GM20431 (cell line): ENCODE measurements at regions not wholly inside any gene's neighbourhood (a gene's known extent, or its start where the extent isn't known, plus 50 kb on each side); places are given as distances from the start of the nearest gene placed in this dataset.

Source experiments
- in situ Hi-C: fragments of 300-500 bp; cut with MseI, MboI; formaldehyde crosslinking; loops from one replicate; pipeline ENCODE4 v1.15.0; 2020; ENCODE audit warnings: low sequenced_read_pairs; ENCODE audit not compliant: unreplicated experiment

- in situ Hi-C loops = loop anchor here (25.0 kb wide), 1 partner anchor 1427 kb away; no protein-coding TSS in a partner anchor
Observed at GRCh38 chr2:136410673-136411072, 292.7 kb upstream of the CXCR4 start.

DNA sequence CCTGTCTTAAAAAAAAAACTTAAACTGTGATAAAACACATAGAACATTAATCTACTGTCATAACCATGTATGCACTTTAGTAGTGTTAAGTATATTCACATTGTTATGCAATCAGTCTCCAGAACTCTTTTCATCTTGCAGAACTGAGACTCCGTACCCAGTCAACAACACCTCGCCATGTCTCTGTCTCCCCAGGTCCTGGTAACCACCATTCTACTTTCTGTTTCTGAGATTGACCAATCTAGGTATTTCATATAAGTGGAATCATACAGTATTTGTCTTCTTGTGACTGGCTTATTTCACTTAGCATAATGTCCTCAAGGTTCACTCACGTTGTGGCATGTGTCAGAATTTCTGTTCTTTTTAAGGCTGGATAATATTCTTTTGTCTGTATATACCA is 290.8 kb upstream of the CXCR4 start:
- in situ Hi-C loops = loop anchor here (25.0 kb wide), 1 partner anchor 1429 kb away; no protein-coding TSS in a partner anchor

- in situ Hi-C loops = loop anchor here (25.0 kb wide), 1 partner anchor 1429 kb away; no protein-coding TSS in a partner anchor
Observed at GRCh38 chr2:136407952-136408318, 290.0 kb upstream of the CXCR4 start.

GRCh38 chr2:136407117-136407951 is 289.4 kb upstream of the CXCR4 start:
- in situ Hi-C loops = loop anchor here (25.0 kb wide), 1 partner anchor 1430 kb away; no protein-coding TSS in a partner anchor

DNA sequence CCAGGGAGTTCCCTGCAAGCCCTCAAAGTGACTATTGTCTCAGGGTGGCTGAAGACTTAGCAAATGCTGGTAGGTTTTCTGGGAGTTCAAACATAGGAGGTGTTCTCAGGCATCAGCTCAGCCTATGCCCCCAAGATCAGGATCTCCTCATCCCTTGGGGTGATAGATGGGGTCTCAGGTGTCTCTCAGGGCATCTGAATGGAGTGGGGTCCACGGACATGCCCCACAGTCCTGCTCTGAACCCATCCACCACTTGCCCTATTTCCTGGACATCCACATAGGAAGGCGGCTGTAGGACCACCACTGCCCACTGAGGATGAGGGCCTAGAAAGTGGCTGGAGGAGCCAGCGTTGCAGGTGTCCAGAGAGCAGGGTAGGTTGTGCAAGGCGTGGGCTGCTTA is 287.0 kb upstream of the CXCR4 start:
- in situ Hi-C loops = loop anchor here (25.0 kb wide), 1 partner anchor 1432 kb away; no protein-coding TSS in a partner anchor

DNA sequence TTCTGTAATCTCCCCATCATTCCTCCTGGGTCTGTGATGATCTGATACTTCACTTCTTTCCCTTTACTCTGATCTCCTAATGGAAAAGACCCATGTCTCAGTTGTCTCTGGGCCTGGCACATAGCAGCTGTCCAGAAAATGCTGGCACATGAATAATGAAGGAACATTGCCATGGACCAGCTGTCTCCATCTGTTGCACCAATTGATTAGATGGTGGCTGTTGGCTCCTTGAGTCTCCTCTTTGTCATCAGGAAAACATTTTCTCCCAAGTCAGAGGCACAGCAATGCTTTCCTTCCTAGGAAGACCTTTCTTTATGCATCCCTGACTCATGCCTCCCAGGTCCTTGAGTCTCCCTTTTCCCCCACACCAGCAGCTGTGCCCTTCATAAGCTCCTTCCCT is 286.2 kb upstream of the CXCR4 start:
- in situ Hi-C loops = loop anchor here (25.0 kb wide), 1 partner anchor 1433 kb away; no protein-coding TSS in a partner anchor

DNA sequence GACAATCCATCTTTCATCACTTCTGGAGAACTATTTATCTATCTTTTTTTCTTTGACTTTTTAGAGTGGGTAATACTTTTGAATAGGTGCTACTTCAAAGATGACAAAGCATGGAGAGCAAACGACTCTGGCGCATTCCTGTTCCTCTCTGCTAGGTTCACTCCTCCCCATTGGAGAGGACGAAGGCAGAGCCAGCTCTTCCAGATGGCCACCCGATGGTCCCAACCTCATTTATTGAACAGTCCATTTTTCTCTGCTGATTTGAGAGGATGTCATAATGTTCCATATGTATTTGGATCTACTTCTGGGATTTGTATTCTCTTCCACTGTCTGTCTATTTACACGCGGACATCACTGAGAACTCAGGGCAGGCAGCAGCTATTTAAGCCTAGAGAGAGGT is 284.3 kb upstream of the CXCR4 start:
- in situ Hi-C loops = loop anchor here (25.0 kb wide), 1 partner anchor 1435 kb away; no protein-coding TSS in a partner anchor

- in situ Hi-C loops = loop anchor here (25.0 kb wide), 1 partner anchor 1438 kb away; no protein-coding TSS in a partner anchor
Observed at GRCh38 chr2:136399667-136400289, 281.8 kb upstream of the CXCR4 start.

- in situ Hi-C loops = no loop called here
Observed at GRCh38 chr2:136395582-136395981, 277.6 kb upstream of the CXCR4 start.

DNA sequence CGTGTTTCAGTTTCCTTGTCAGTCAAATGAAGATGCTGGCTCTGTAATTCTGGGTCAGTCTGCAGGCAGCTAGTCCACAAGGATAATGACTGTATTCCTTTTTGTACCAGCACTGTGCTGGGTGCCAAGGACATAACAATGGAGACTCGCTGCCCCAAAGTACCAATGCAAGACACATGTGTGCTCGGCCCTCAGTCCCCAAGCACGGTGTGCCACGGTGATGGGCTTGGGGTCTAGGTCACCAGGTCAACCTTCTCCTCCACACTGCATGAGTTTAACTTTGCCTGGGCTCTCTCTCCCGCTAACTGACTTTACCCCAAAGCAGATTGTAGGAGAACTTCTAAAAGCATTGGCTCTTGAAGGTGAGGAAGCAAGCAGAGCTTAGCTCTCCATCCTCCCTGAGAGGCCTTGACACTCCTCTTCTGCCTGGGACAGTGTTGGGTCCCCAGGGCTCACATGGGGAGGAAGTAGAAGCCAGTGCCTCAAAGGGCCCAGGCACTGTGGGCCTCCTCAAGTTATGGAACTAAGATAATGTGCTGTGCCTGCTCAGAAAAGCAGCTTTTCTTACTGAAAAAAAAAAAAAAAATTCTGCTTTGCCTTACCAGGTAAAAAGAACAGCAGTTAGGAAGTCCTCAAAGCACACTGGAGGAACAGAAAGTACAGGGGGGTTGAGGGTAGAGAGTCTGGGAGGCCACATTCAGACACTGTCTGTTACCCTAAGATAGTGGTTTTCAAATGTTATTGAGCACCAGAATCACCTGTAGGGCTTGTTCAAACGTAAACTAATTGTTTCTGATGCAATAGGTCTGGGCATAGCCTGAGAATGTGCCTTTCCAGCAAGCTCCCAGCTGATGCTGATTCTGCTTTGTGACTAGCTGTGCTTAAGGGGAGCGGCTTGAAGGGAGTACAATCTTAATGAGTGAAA is 276.4 kb upstream of the CXCR4 start:
- in situ Hi-C loops = no loop called here

DNA sequence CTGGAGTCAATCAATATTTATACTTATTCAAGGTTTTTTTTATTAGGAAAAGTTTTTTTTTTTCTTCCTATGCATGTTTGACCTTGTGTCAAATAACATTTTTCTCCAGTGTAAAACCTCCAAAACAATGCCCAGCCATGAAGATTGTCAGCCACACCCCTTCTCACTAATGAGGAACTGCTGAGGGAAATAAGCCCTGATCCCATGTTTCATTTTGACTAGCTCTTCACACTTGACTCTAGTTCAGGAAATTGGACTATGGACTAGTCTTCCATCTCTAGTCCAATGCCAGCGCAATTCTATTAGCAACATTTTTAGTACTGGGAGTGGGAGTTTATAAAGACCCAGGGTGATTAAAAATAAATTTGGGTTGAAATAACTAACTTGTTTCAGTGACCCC is 275.6 kb upstream of the CXCR4 start:
- in situ Hi-C loops = no loop called here

- in situ Hi-C loops = no loop called here
Observed at GRCh38 chr2:136392897-136393505, 275.1 kb upstream of the CXCR4 start.

DNA sequence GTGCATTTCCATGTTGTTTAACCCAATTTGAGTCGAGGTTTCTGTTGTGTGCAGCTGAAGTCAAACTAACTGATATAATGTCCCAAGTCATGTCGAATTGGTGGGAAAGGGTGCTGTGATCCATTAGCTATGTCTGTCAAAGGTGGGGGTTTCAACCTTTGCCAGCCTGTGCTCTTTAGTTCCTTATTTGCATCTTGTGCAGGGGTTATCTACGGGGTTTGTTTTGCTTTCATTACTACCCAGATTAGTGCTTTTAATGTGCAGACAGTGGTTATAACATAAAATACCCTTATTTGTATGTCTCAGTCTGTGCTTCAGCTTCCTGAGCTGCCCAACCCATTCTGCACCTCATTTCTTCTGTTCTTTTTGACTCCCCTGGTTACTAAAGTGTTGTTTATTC is 271.9 kb upstream of the CXCR4 start:
- in situ Hi-C loops = loop anchor here (10.0 kb wide), 1 partner anchor 475 kb away; no protein-coding TSS in a partner anchor

DNA sequence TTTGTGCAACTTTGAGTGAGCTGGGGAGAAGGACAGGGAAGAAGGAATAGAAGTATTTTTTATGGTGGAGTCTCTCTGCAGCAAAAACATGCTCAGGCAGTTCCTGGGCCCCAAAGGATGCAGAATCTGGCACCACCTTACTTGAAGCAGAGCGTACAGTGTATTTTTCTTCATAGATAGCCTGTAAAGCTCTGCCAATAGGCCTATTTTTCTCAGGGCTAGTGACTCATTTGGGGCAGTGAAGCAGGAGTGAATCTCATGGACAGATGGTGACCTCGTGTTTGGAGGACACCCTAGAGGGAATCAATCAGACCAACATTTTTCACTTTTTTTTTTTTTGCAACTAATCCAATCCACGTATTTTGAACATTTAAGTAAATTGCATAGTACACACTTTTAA is 268.1 kb upstream of the CXCR4 start:
- in situ Hi-C loops = loop anchor here (10.0 kb wide), 1 partner anchor 471 kb away; no protein-coding TSS in a partner anchor

DNA sequence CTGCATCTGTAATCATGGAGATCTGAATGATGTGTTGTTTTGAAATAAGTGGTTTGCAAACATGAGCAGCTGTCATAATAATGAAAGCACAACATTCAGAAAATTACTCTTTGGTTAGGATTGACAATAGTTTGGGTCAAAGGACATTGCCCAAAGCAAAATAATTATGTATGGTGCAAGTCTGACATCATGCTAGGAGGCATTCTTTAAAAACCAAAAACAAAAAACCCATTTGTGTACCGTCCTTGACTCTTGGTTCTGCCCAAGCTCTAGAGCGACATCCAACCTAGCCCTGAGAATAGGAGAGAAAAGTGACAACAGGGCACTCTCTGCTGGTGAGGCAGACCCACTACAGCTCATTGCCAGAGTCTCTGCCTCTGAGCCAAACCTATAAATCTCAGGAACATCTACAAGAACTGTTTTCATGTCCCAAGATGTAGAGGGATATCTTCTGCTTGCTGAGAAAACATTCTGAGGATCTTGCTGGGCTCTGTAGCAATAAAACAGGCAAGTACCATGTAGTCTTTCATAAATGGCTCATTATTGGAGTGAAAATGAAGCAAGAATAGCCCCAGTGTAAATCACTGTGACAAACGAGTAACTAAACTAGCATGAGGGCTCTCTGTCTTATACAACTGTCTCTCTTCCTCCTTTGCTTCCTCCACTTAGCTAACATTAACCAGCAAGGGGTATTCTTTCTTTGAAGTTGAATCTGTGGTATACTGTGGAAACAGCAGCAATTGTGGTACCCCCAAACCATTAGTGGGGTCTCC is 266.8 kb upstream of the CXCR4 start:
- in situ Hi-C loops = loop anchor here (10.0 kb wide), 1 partner anchor 470 kb away; no protein-coding TSS in a partner anchor

DNA sequence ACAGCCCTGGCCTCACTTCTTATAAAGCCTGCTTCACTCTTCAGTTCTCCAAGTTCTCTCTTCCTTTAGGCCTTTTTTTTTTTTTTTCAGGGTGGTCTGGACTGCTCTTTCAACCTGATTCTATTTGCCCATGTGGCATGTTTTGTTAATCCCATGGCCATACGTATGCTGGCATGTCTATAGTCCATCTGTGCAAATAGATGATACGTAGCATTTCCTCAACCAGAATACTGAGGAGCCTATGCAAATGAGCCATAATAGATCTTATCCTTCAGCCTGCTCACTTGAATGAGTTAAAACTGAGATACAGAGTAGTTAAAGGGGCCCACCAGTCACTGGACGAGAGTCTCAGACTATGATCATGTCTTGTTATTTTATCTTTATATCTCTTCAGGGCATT is 265.2 kb upstream of the CXCR4 start:
- in situ Hi-C loops = loop anchor here (10.0 kb wide), 1 partner anchor 468 kb away; no protein-coding TSS in a partner anchor

DNA sequence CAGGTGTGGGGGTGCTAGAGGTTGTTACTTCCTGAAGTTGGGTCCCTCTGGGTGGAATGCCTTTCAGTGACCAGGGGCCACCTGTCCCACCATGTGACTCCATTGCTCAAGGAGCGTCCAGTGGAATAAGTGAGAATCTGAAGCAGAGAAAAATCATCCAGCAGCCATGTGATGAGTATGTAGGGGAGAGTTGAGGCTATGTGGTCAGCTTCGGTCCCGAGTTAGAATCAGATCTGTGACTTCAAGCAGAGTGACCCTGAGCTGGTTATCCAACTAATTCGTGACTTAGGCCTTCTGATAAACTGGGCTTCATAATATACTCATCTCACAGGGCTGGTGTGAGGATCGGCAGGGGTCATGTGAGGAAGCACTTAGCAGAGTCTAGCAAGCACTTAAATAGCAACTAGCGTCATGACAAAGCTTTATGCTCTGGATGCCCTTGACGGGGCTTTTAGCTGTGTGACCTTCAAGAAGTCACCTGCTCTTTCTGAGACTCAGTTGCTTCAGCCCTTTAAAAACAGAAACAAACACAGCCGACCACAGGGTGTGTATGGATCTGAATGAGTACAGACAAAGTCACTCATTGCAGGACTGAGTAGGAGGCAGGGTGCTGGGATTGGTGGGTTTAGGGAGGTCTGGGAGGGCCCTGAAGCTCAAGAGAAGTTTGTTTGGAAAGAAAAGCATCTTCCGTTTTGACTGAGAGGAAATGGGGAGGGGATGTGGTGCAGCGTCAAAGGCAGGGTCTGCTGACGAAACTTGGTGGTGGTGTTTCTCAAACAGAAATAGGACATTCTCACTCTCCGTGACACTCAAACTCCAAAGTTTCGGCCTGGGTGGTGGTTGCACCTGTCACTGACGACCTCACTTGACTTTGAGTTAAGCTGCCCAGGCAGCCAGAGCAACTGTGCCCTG is 264.0 kb upstream of the CXCR4 start:
- in situ Hi-C loops = loop anchor here (10.0 kb wide), 1 partner anchor 467 kb away; no protein-coding TSS in a partner anchor
